ENCODE measurements at regions not wholly inside any gene's neighbourhood (a gene's known extent, or its start where the extent isn't known, plus 50 kb on each side); places are given as distances from the start of the nearest gene placed in this dataset.

GRCh38 chr3:86420990-86421739, 569.8 kb downstream of the VGLL3 start:
- H3K23ac ChIP-seq (ENCODE audit: low read depth, low read length): no peak overlapping the region
- no peaks in the 10 kb centered on the region for H3K36me3 ChIP-seq (ENCODE audit: control insufficient read depth, insufficient read depth, low read length)
- H2BK120ac ChIP-seq (ENCODE audit: low read depth, low read length): no peak overlapping the region
- H3K79me1 ChIP-seq (ENCODE audit: low read depth in 1 of 2, low read length in 2 of 2): no peaks in the 10 kb centered on the region
- BruUV-seq (replicated peaks): no TSS peak
- no peaks in the 10 kb centered on the region for H3K4me1 ChIP-seq (ENCODE audit: control insufficient read depth, insufficient read depth, low read length)
- no peaks in the 10 kb centered on the region for H4K20me1 ChIP-seq (ENCODE audit: insufficient read depth, low read length)
- no peak overlapping the region for H4K5ac ChIP-seq (ENCODE audit: low read depth, low read length)
- no peak overlapping the region for H2AK9ac ChIP-seq (replicated peaks; ENCODE audit: low read depth, low read length, poor library complexity)
- H3K4me2 ChIP-seq (ENCODE audit: low read depth, low read length): no peak overlapping the region
- no peak overlapping the region for H2AFZ ChIP-seq (replicated peaks; ENCODE audit: low read length, poor library complexity)
- no peak overlapping the region for H4K91ac ChIP-seq (ENCODE audit: insufficient read depth, low read depth, low read length)
- WGBS, 2 experiments (ENCODE audit: extremely low coverage in 2 of 2, insufficient read length in 1 of 2): 43% methylated on average over 10 of the region's 24 CpGs; no CpG with 5 or more reads in 1 of the 2 experiments
- no peak overlapping the region for H4K8ac ChIP-seq (ENCODE audit: low read depth in 2 of 2, low read length in 2 of 2)
- H3K4ac ChIP-seq (ENCODE audit: low read depth, low read length): no peak overlapping the region
- H3K14ac ChIP-seq (replicated peaks; ENCODE audit: low read depth, low read length): no peak overlapping the region
- no peak overlapping the region for H3K27ac ChIP-seq (ENCODE audit: insufficient read depth, low read length)
- no peaks in the 10 kb centered on the region for H3K27me3 ChIP-seq (ENCODE audit: control insufficient read depth, insufficient read depth, low read length)
- H3K9me3 ChIP-seq (ENCODE audit: control insufficient read depth, insufficient read depth, low read length): peaks cover 2% of the 10 kb centered on the region; the same call in 1 of the 2 replicates
- no peak overlapping the region for H2BK5ac ChIP-seq (ENCODE audit: low read depth, low read length, poor library complexity, severe bottlenecking)
- H3K9ac ChIP-seq (ENCODE audit: low read depth, low read length): no peak overlapping the region
- ChIA-PET POLR2A (ENCODE audit: unreplicated experiment) (no interaction called here), CTCF (interaction anchor here (0.7 kb wide), 1 partner anchor 11 kb away, joined by 3 read pairs; no protein-coding TSS in a partner anchor)
- ATAC-seq (ENCODE audit: low read depth): no peak
- in situ Hi-C loops (cut with MboI; ENCODE audit: low sequenced_read_pairs) (no loop called here), intact Hi-C loops (cut with micrococcal nuclease) (no loop called here), dilution Hi-C loops (cut with HindIII; ENCODE audit: low sequenced_read_pairs, unreplicated experiment) (no loop called here)
- H3K56ac ChIP-seq (ENCODE audit: extremely low read depth, insufficient read depth, low read length): no peak overlapping the region
- no peak overlapping the region for H2BK20ac ChIP-seq (ENCODE audit: low read depth, low read length)
- no peak for DNase-seq
- no peak overlapping the region for H2AK5ac ChIP-seq (ENCODE audit: low read depth, low read length)
- TF ChIP-seq ELK1 (IDR thresholded peaks at IDR 0.05; ENCODE audit: borderline replicate concordance, low read depth, low read length): no peak
- TF ChIP-seq BHLHE40 (IDR thresholded peaks at IDR 0.05; ENCODE audit: low read depth, low read length): no peak
- no peak for TF ChIP-seq USF2 (IDR thresholded peaks at IDR 0.05; ENCODE audit: low read depth, low read length)
- no peak for TF ChIP-seq FOS (IDR thresholded peaks at IDR 0.05; ENCODE audit: low read depth, low read length)
- no peak for TF ChIP-seq RCOR1 (IDR thresholded peaks at IDR 0.05; ENCODE audit: insufficient replicate concordance, low read length)
- TF ChIP-seq RFX5 (IDR thresholded peaks at IDR 0.05; ENCODE audit: low read depth, low read length): no peak
- TF ChIP-seq MAFK (IDR thresholded peaks at IDR 0.05; ENCODE audit: low read depth, low read length): no peak
- TF ChIP-seq MXI1 (IDR thresholded peaks at IDR 0.05; ENCODE audit: borderline replicate concordance, low read depth, low read length): no peak
- no peak for TF ChIP-seq NFE2L2 (IDR thresholded peaks at IDR 0.05; ENCODE audit: low read depth, low read length)
- TF ChIP-seq CTCF (conservative IDR thresholded peaks at IDR 0.05; ENCODE audit: low read depth, low read length): no peak
- TF ChIP-seq CEBPB (IDR thresholded peaks at IDR 0.05; ENCODE audit: low read depth, low read length): no peak
- no peak for TF ChIP-seq POLR2A (IDR thresholded peaks at IDR 0.05; ENCODE audit: low read depth, low read length)
- TF ChIP-seq SMC3 (IDR thresholded peaks at IDR 0.05; ENCODE audit: low read depth, low read length): no peak
- TF ChIP-seq CHD1 (IDR thresholded peaks at IDR 0.05; ENCODE audit: low read depth, low read length): no peak
- H3K18ac ChIP-seq (ENCODE audit: low read depth, low read length): no peak overlapping the region
- no peak overlapping the region for H3K4me3 ChIP-seq (ENCODE audit: insufficient read depth, low read depth, low read length)
- H3K9me1 ChIP-seq (ENCODE audit: insufficient read depth, low read length): no peaks in the 10 kb centered on the region
- no peak overlapping the region for H2BK15ac ChIP-seq (ENCODE audit: low read depth, low read length)
